ENCODE measurements at regions not wholly inside any gene's neighbourhood (a gene's known extent, or its start where the extent isn't known, plus 50 kb on each side); places are given as distances from the start of the nearest gene placed in this dataset.

- ATAC-seq (ENCODE audit: insufficient read depth, low FRiP score): peak; percentile 68
- Histone ChIP-seq H3K27ac (ENCODE audit: low read depth in 1 of 2, low read length in 1 of 2) (peak overlapping the region; percentile 53 to 80), H3K9ac (ENCODE audit: insufficient read depth in 1 of 2, low read length in 2 of 2) (peak overlapping the region in 1 of 2 donors; percentile 32), H3K4me3 (no peak overlapping the region), H3K36me3 (ENCODE audit: control insufficient read depth in 4 of 4, insufficient read depth in 4 of 4, low read length in 4 of 4) (no peaks in the 10 kb centered on the region), H3K9me3 (ENCODE audit: control insufficient read depth in 4 of 4, insufficient read depth in 3 of 4, low read length in 3 of 4) (peaks cover 0 to 3% (median 0%) of the 10 kb centered on the region in 4 donors), H3K4me1 (ENCODE audit: control insufficient read depth in 5 of 5, insufficient read depth in 5 of 5, low read length in 5 of 5) (peaks cover 0 to 15% (median 8%) of the 10 kb centered on the region in 5 donors), H3K27me3 (ENCODE audit: control insufficient read depth in 3 of 3, insufficient read depth in 3 of 3, low read length in 2 of 3) (no peaks in the 10 kb centered on the region)
- WGBS, 2 donors: 51 to 57% methylated on average over 3 of the region's 3 CpGs
- peak; percentile 55 to 79 (median 63) for DNase-seq
- no peak for TF ChIP-seq CTCF (IDR thresholded peaks at IDR 0.05; ENCODE audit: control extremely low read depth, extremely low read depth)
Measured at GRCh38 chr2:217331523-217332416, 471.9 kb upstream of the TNP1 start.

DNA sequence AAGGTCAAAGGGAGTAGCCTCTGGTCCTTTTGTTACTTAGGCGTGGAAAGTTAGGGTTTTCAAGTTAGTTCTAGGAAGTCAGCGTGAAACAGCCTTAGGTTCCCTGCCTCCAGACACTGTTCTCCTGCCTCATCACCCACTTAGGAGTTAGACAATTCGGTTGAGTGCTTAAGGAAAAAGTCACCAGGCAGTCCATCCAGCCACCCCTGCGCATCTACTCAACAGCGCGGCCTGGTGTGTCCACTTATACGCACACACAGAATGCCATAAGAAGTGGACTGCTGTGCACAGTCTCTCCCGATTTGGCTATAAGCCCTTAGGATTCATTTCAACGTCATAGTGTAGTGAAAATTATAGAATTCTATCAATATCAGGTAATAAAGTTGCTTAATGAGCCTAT is 470.8 kb upstream of the TNP1 start:
- Histone ChIP-seq H3K4me1 (ENCODE audit: control insufficient read depth in 5 of 5, insufficient read depth in 5 of 5, low read length in 5 of 5) (peaks cover 0 to 18% (median 8%) of the 10 kb centered on the region in 5 donors), H3K36me3 (ENCODE audit: control insufficient read depth in 4 of 4, insufficient read depth in 4 of 4, low read length in 4 of 4) (no peaks in the 10 kb centered on the region), H3K4me3 (no peak overlapping the region), H3K9me3 (ENCODE audit: control insufficient read depth in 4 of 4, insufficient read depth in 3 of 4, low read length in 3 of 4) (no peaks in the 10 kb centered on the region), H3K27me3 (ENCODE audit: control insufficient read depth in 3 of 3, insufficient read depth in 3 of 3, low read length in 2 of 3) (no peaks in the 10 kb centered on the region), H3K9ac (ENCODE audit: insufficient read depth in 1 of 2, low read length in 2 of 2) (no peak overlapping the region), H3K27ac (ENCODE audit: low read depth in 1 of 2, low read length in 1 of 2) (no peak overlapping the region)
- no peak for TF ChIP-seq CTCF (IDR thresholded peaks at IDR 0.05; ENCODE audit: control extremely low read depth, extremely low read depth)
- DNase-seq (no peak), ATAC-seq (ENCODE audit: insufficient read depth, low FRiP score) (no peak)
- WGBS, 2 donors: 93 to 95% methylated on average over 9 of the region's 9 CpGs

DNA sequence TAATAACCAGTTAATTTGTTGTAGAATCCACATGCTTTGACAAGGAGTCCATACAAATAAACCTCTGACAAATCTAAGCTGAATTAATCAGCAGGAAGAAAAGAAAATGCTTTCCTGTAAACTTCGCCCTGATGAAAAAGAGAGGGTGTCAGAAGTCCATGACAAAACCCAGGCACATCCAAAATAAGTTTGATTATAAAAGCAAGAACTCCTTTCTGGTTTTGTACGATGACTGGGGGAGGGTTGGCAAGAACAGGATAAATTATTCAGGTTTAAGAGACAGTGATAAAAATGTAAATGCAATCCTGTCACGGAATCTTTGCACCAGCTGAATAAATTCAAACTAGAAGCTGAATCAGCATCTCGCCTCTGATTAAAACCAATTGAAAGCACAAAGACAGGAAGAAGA is 469.2 kb upstream of the TNP1 start:
- ATAC-seq (ENCODE audit: insufficient read depth, low FRiP score): no peak
- Histone ChIP-seq H3K9me3 (ENCODE audit: control insufficient read depth in 4 of 4, insufficient read depth in 3 of 4, low read length in 3 of 4) (no peaks in the 10 kb centered on the region), H3K27ac (ENCODE audit: low read depth in 1 of 2, low read length in 1 of 2) (peak overlapping the region in 1 of 2 donors; percentile 27), H3K9ac (ENCODE audit: insufficient read depth in 1 of 2, low read length in 2 of 2) (peak overlapping the region in 1 of 2 donors; percentile 28), H3K4me3 (no peak overlapping the region), H3K4me1 (ENCODE audit: control insufficient read depth in 5 of 5, insufficient read depth in 5 of 5, low read length in 5 of 5) (peaks cover 0 to 18% (median 8%) of the 10 kb centered on the region in 5 donors), H3K36me3 (ENCODE audit: control insufficient read depth in 4 of 4, insufficient read depth in 4 of 4, low read length in 4 of 4) (no peaks in the 10 kb centered on the region), H3K27me3 (ENCODE audit: control insufficient read depth in 3 of 3, insufficient read depth in 3 of 3, low read length in 2 of 3) (no peaks in the 10 kb centered on the region)
- TF ChIP-seq CTCF (IDR thresholded peaks at IDR 0.05; ENCODE audit: control extremely low read depth, extremely low read depth): no peak
- peak in 1 of 3 donors; percentile 20 for DNase-seq
- 80 to 85% methylated on average over 4 of the region's 4 CpGs for WGBS, 2 donors
